MCF 10A (cell line): ENCODE measurements at regions not wholly inside any gene's neighbourhood (a gene's known extent, or its start where the extent isn't known, plus 50 kb on each side); places are given as distances from the start of the nearest gene placed in this dataset.
A peak's percentile ranks its signal among the peaks of the same experiment; 100 is the strongest.

Source experiments
- BruUV-seq: library from RNA; stranded (reverse); fragments of 400-500 nt; replicated peaks from 2 replicates; lab custom pipeline; 2021; lab: Mats Ljungman, UMichigan
- CTCF ChIA-PET: fragments of 300-600 bp; sonication (Branson Sonifier 250); formaldehyde crosslinking; extraction: SDS; loops from one replicate; lab custom pipeline; 2021; ENCODE audit warnings: antibody characterized with exemption, inconsistent platforms; lab: Yijun Ruan, JAX
- POLR2A ChIA-PET: fragments of 300-600, 350-650 bp; sonication (Branson Sonifier 250); formaldehyde crosslinking; extraction: SDS; loops from one replicate; lab custom pipeline; 2020; ENCODE audit warnings: antibody characterized with exemption, inconsistent platforms; lab: Yijun Ruan, JAX
- DNase-seq: peaks from one replicate; pipeline ENCODE4 v3.0.0-alpha.2; 2018; ENCODE audit not compliant: unreplicated experiment
- H3K27ac Mint-ChIP-seq: one replicate; pipeline ENCODE4 v1.8.0; 2022; ENCODE audit warnings: mild to moderate bottlenecking, low read depth, mixed read lengths; ENCODE audit not compliant: unreplicated experiment
- H3K27me3 Mint-ChIP-seq: one replicate; pipeline ENCODE4 v1.8.0; 2022; ENCODE audit warnings: mixed read lengths; ENCODE audit not compliant: insufficient read depth, unreplicated experiment
- H3K36me3 Mint-ChIP-seq: one replicate; pipeline ENCODE4 v1.8.0; 2022; ENCODE audit warnings: mild to moderate bottlenecking, moderate library complexity, mixed read lengths; ENCODE audit not compliant: insufficient read depth, unreplicated experiment
- H3K4me1 Mint-ChIP-seq: one replicate; pipeline ENCODE4 v1.8.0; 2022; ENCODE audit warnings: mixed read lengths; ENCODE audit not compliant: insufficient read depth, unreplicated experiment
- H3K4me3 Mint-ChIP-seq: one replicate; pipeline ENCODE4 v1.8.0; 2022; ENCODE audit warnings: mild to moderate bottlenecking, moderate library complexity, mixed read lengths; ENCODE audit not compliant: unreplicated experiment
- H3K9me3 Mint-ChIP-seq: one replicate; pipeline ENCODE4 v1.8.0; 2022; ENCODE audit warnings: mixed read lengths; ENCODE audit not compliant: unreplicated experiment
- intact Hi-C: fragments of 100-400 bp; cut with micrococcal nuclease; formaldehyde crosslinking; loops from 2 replicates; pipeline ENCODE4 v1.14.1; 2022
- TF ChIP-seq, protein P1 (sequence below): fragments of 200-600 bp; IDR thresholded peaks from one replicate; pipeline ENCODE4 v1.8.0; 2022; ENCODE audit warnings: antibody characterized with exemption, mild to moderate bottlenecking; ENCODE audit not compliant: unreplicated experiment

DNA sequence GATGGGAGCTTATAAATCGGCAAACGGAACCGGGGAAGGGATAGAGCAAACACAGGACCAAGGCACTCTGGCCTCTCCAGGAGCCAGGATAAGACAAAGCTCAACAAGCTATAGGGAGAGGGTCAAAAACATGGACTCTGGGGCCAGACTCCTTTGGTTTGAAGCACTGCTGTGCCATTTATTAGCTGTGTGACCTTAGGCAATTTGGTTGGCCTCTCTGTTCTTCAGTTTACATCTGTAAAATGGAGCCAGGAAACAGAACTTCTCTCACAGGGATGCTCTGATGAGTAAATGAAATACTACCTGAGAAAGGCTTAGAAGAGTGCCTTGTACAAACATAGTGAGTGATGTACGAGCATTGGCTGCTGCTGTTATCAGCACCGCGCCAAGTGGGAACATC is 213.3 kb upstream of the PWP1 start:
- Mint-ChIP-seq H3K27ac (peak overlapping the region; percentile 14), H3K4me1 (no peaks in the 10 kb centered on the region), H3K9me3 (no peaks in the 10 kb centered on the region), H3K36me3 (no peaks in the 10 kb centered on the region), H3K27me3 (no peaks in the 10 kb centered on the region), H3K4me3 (no peak overlapping the region)
- ChIA-PET POLR2A (no interaction called here), CTCF (interaction anchor here (1.3 kb wide), 1 partner anchor 341 kb away, joined by 6 read pairs; no protein-coding TSS in a partner anchor)
- BruUV-seq: no TSS peak
- DNase-seq: no peak
- TF ChIP-seq, protein P1, sequence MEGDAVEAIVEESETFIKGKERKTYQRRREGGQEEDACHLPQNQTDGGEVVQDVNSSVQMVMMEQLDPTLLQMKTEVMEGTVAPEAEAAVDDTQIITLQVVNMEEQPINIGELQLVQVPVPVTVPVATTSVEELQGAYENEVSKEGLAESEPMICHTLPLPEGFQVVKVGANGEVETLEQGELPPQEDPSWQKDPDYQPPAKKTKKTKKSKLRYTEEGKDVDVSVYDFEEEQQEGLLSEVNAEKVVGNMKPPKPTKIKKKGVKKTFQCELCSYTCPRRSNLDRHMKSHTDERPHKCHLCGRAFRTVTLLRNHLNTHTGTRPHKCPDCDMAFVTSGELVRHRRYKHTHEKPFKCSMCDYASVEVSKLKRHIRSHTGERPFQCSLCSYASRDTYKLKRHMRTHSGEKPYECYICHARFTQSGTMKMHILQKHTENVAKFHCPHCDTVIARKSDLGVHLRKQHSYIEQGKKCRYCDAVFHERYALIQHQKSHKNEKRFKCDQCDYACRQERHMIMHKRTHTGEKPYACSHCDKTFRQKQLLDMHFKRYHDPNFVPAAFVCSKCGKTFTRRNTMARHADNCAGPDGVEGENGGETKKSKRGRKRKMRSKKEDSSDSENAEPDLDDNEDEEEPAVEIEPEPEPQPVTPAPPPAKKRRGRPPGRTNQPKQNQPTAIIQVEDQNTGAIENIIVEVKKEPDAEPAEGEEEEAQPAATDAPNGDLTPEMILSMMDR: no peak
- intact Hi-C loops: no loop called here

DNA sequence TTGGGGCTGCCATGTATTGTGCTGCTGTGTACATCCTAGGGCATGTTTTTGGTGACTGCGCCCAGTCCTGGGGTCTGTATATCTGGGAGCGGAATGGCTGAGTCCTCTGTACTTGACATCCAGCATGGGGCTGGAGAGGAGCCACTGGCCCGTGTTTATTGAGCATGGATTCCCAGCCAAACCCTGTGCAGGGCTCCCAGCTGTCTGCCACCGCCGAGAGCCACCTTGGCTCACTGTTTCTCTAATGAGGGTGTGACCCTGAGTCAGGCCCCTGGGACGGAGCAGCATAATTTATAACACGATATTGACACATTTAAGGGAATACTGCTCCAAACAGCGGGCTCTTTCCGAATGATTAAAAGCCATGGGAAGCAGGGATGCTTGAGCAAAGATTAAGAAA is 211.5 kb upstream of the PWP1 start:
- ChIA-PET POLR2A (no interaction called here), CTCF (interaction anchor here (0.6 to 1.0 kb wide), 2 partner anchors 22 to 134 kb away, joined by 3 to 4 read pairs; no protein-coding TSS in a partner anchor)
- DNase-seq: no peak
- Mint-ChIP-seq H3K4me3 (no peak overlapping the region), H3K27ac (no peak overlapping the region), H3K36me3 (no peaks in the 10 kb centered on the region), H3K4me1 (peaks cover 6% of the 10 kb centered on the region), H3K27me3 (no peaks in the 10 kb centered on the region), H3K9me3 (no peaks in the 10 kb centered on the region)
- TF ChIP-seq, protein P1: no peak
- intact Hi-C loops: no loop called here
- no TSS peak for BruUV-seq

DNA sequence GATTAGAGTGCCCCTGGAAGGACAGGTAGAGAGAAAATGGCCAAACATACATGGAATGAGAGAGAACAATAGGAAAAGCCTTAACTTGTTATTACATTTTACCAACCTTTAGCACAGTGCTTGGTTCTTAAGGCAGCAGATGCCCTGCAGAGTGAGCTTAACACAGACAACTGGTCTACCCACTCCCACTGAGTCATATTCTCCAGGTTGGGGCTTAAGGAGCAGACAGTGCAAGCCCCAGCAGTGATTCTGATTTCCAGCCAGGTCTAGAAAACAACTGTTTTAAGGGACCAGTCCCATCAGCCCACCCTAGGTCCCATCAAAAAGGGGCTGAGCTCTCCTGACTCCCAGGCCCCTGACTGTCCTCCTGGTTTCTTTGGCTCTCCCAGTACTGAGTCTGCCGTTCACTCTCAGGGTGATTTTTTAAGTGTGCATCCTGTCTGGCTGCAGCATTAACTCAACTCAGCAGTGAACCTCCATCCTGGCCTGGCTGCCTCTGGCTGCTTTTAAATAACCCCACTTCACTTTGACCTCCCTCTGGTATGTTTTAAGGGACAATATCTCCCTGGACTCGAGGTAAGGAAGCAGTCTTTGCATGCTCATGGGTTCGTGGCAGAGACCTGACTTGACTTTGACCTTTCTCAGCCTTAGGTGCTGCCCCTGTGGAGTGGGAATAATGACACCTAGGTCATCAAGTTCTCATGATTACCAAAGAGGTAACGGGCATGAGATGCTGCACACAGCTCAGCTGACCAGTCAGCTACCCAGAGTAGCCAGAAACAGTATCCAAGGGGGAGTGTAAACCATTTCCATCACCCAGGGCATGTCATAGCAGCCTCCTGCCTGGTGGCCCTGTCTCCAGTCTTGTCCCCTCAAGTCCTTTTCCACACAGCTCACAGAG is 210.7 kb upstream of the PWP1 start:
- intact Hi-C loops: no loop called here
- BruUV-seq: no TSS peak
- DNase-seq: no peak
- Mint-ChIP-seq H3K36me3 (no peaks in the 10 kb centered on the region), H3K27me3 (no peaks in the 10 kb centered on the region), H3K27ac (no peak overlapping the region), H3K4me1 (peaks cover 13% of the 10 kb centered on the region), H3K4me3 (no peak overlapping the region), H3K9me3 (no peaks in the 10 kb centered on the region)
- TF ChIP-seq, protein P1: no peak
- POLR2A ChIA-PET: no interaction called here
- CTCF ChIA-PET: interaction anchor here (0.6 to 1.0 kb wide), 4 partner anchors 23 to 343 kb away, joined by 3 to 4 read pairs (median 4); no protein-coding TSS in a partner anchor

DNA sequence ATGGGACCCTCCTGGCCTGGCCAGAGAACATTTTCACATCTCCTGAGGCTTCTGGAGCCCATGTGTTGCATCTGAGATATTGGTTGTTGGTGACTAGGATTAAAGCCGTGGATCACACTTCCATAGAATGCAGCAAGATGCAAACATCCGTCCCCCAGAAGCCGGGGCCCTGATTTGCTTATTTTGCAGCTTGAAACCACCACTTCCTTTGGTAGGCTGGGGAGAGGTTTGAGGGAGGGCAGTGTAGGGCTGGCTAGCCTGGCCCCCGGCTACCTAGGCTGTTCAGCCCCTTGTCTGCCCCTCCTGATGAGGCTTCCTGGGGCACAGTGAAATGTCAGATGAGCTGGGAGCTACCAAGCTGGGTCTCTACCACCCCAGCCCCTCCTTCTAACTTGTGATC is 209.7 kb upstream of the PWP1 start:
- intact Hi-C loops: no loop called here
- CTCF ChIA-PET: no interaction called here
- H3K4me1 Mint-ChIP-seq: peaks cover 22% of the 10 kb centered on the region
- H3K9me3 Mint-ChIP-seq: no peaks in the 10 kb centered on the region
- no peak for DNase-seq
- no peak overlapping the region for H3K27ac Mint-ChIP-seq
- H3K27me3 Mint-ChIP-seq: no peaks in the 10 kb centered on the region
- BruUV-seq: no TSS peak
- no peak overlapping the region for H3K4me3 Mint-ChIP-seq
- no peaks in the 10 kb centered on the region for H3K36me3 Mint-ChIP-seq
- TF ChIP-seq, protein P1: no peak
- POLR2A ChIA-PET: no interaction called here
